Smooth muscle cell (in vitro differentiated cells): ENCODE measurements at regions not wholly inside any gene's neighbourhood (a gene's known extent, or its start where the extent isn't known, plus 50 kb on each side); places are given as distances from the start of the nearest gene placed in this dataset.
A peak's percentile ranks its signal among the peaks of the same experiment; 100 is the strongest.

Experiments used
- DNase-seq: peaks from one replicate; lab custom pipeline; 2025; ENCODE audit not compliant: unreplicated experiment; lab: John Stamatoyannopoulos, UW
- H2AFZ ChIP-seq: fragments of 200-600 bp; sonication (generic); 2 replicates; pipeline ENCODE4 v1.6.0; 2016; ENCODE audit warnings: antibody characterized with exemption, low read depth, mild to moderate bottlenecking
- H3F3A ChIP-seq: fragments of 200-600 bp; sonication (generic); 2 replicates; pipeline ENCODE4 v1.6.0; 2017; ENCODE audit warnings: antibody characterized with exemption, low read depth
- H3K27ac ChIP-seq: fragments of 200-600 bp; sonication (generic); 2 replicates; pipeline ENCODE4 v1.5.1; 2016; ENCODE audit warnings: low read depth, mild to moderate bottlenecking
- H3K27me3 ChIP-seq: fragments of 200-600 bp; sonication (generic); 2 replicates; pipeline ENCODE4 v1.6.1; 2016; ENCODE audit warnings: low read depth, mild to moderate bottlenecking
- H3K36me3 ChIP-seq: fragments of 200-600 bp; sonication (generic); 2 replicates; pipeline ENCODE4 v1.5.1; 2016; ENCODE audit warnings: low read depth
- H3K4me1 ChIP-seq: fragments of 200-600 bp; sonication (generic); 2 replicates; pipeline ENCODE4 v1.5.1; 2016; ENCODE audit warnings: low read depth
- H3K4me2 ChIP-seq: fragments of 200-600 bp; sonication (generic); 2 replicates; pipeline ENCODE4 v1.6.0; 2016; ENCODE audit warnings: mild to moderate bottlenecking
- H3K4me3 ChIP-seq: fragments of 200-600 bp; sonication (generic); 2 replicates; pipeline ENCODE4 v1.5.1; 2016; ENCODE audit warnings: mild to moderate bottlenecking
- H3K79me2 ChIP-seq: fragments of 200-600 bp; sonication (generic); 2 replicates; pipeline ENCODE4 v1.6.0; 2016; ENCODE audit warnings: low read depth, mild to moderate bottlenecking
- H3K9ac ChIP-seq: fragments of 200-600 bp; sonication (generic); 2 replicates; pipeline ENCODE4 v1.6.0; 2016; ENCODE audit warnings: low read depth
- H3K9me3 ChIP-seq: fragments of 200-600 bp; sonication (generic); replicated peaks from 2 replicates; pipeline ENCODE4 v1.5.1; 2016; ENCODE audit warnings: low read depth
- H4K20me1 ChIP-seq: fragments of 200-600 bp; sonication (generic); 2 replicates; pipeline ENCODE4 v1.6.0; 2016; ENCODE audit warnings: low read depth
- CTCF ChIP-seq: fragments of 200-600 bp; sonication (generic); IDR thresholded peaks from 2 replicates; pipeline ENCODE4 v1.5.1; 2017; ENCODE audit warnings: borderline replicate concordance, mild to moderate bottlenecking, antibody characterized with exemption; ENCODE audit not compliant: insufficient read depth, poor library complexity, severe bottlenecking
- WGBS: methylation state at CpG from one replicate; pipeline ENCODE4 v1.1.7; 2016; ENCODE audit warnings: low lambda C conversion rate; 5-methylcytosine and 5-hydroxymethylcytosine counted together

- Histone ChIP-seq H3K9ac (no peak overlapping the region), H3K4me3 (no peak overlapping the region), H3F3A (peaks cover 8% of the 10 kb centered on the region), H3K27me3 (no peaks in the 10 kb centered on the region), H3K4me1 (peaks cover under 1% of the 10 kb centered on the region), H3K4me2 (no peak overlapping the region), H3K36me3 (no peaks in the 10 kb centered on the region), H3K27ac (no peak overlapping the region), H2AFZ (no peak overlapping the region), H4K20me1 (no peaks in the 10 kb centered on the region), H3K79me2 (no peaks in the 10 kb centered on the region), H3K9me3 (no peaks in the 10 kb centered on the region)
- 45% methylated on average over 2 of the region's 2 CpGs for WGBS
- no peak for DNase-seq
- TF ChIP-seq CTCF: no peak
Measured at GRCh38 chr5:174612686-174613085, 111.7 kb upstream of the MSX2 start.

GRCh38 chr5:174614500-174615135 is 109.8 kb upstream of the MSX2 start:
- Histone ChIP-seq H4K20me1 (no peaks in the 10 kb centered on the region), H3K36me3 (no peaks in the 10 kb centered on the region), H3K4me2 (no peak overlapping the region), H3K9me3 (no peaks in the 10 kb centered on the region), H3F3A (peaks cover 18% of the 10 kb centered on the region), H3K4me3 (no peak overlapping the region), H3K9ac (no peak overlapping the region), H3K27ac (peak overlapping the region; percentile 10), H2AFZ (no peak overlapping the region), H3K4me1 (peaks cover 12% of the 10 kb centered on the region), H3K79me2 (no peaks in the 10 kb centered on the region), H3K27me3 (no peaks in the 10 kb centered on the region)
- DNase-seq: no peak
- 89% methylated on average over 2 of the region's 2 CpGs for WGBS
- no peak for TF ChIP-seq CTCF

- Histone ChIP-seq H3K4me2 (no peak overlapping the region), H3K9ac (no peak overlapping the region), H3F3A (peaks cover 18% of the 10 kb centered on the region), H4K20me1 (no peaks in the 10 kb centered on the region), H3K79me2 (no peaks in the 10 kb centered on the region), H3K4me1 (peaks cover 12% of the 10 kb centered on the region), H3K36me3 (no peaks in the 10 kb centered on the region), H3K9me3 (no peaks in the 10 kb centered on the region), H3K27ac (peak overlapping the region; percentile 10), H2AFZ (no peak overlapping the region), H3K27me3 (no peaks in the 10 kb centered on the region), H3K4me3 (no peak overlapping the region)
- TF ChIP-seq CTCF: no peak
- 54% methylated on average over 2 of the region's 2 CpGs for WGBS
- DNase-seq: no peak
Measured at GRCh38 chr5:174616036-174616435, 108.3 kb upstream of the MSX2 start.

GRCh38 chr5:174617285-174617684 is 107.1 kb upstream of the MSX2 start:
- H3F3A ChIP-seq: peaks cover 18% of the 10 kb centered on the region
- H3K27me3 ChIP-seq: no peaks in the 10 kb centered on the region
- no peak overlapping the region for H3K9ac ChIP-seq
- no peak overlapping the region for H2AFZ ChIP-seq
- no peaks in the 10 kb centered on the region for H4K20me1 ChIP-seq
- H3K4me3 ChIP-seq: no peak overlapping the region
- no peak for TF ChIP-seq CTCF
- no peaks in the 10 kb centered on the region for H3K36me3 ChIP-seq
- peaks cover 12% of the 10 kb centered on the region for H3K4me1 ChIP-seq
- no peak overlapping the region for H3K4me2 ChIP-seq
- WGBS: 50% methylated on average over 2 of the region's 2 CpGs
- H3K9me3 ChIP-seq: no peaks in the 10 kb centered on the region
- no peak overlapping the region for H3K27ac ChIP-seq
- H3K79me2 ChIP-seq: no peaks in the 10 kb centered on the region
- no peak for DNase-seq
